Calu3 (cell line): ENCODE measurements at regions not wholly inside any gene's neighbourhood (a gene's known extent, or its start where the extent isn't known, plus 50 kb on each side); places are given as distances from the start of the nearest gene placed in this dataset.
"Not testable (repeated sequence)": the region's sequence is repeated elsewhere in the genome, so short reads cannot be mapped to it uniquely, and the experiment has no call there.

ENCODE experiments used
- BruUV-seq: library from RNA; stranded (reverse); fragments of 400-500 nt; replicated peaks from 2 replicates; lab custom pipeline; 2021; lab: Mats Ljungman, UMichigan
- CTCF ChIA-PET: fragments of 300-600 bp; sonication (Branson Sonifier 250); formaldehyde crosslinking; loops from one replicate; lab custom pipeline; 2022; ENCODE audit warnings: antibody characterized with exemption; lab: Charles Lee
- DNase-seq: peaks from one replicate; pipeline ENCODE4 v3.0.0; 2022
- H3K27ac Mint-ChIP-seq: one replicate; pipeline ENCODE4 v1.8.0; 2022; ENCODE audit warnings: mixed read lengths; ENCODE audit not compliant: unreplicated experiment
- H3K27me3 Mint-ChIP-seq: one replicate; pipeline ENCODE4 v1.8.0; 2022; ENCODE audit warnings: mixed read lengths; ENCODE audit not compliant: unreplicated experiment
- H3K36me3 Mint-ChIP-seq: one replicate; pipeline ENCODE4 v1.8.0; 2022; ENCODE audit warnings: mild to moderate bottlenecking, moderate library complexity, mixed read lengths; ENCODE audit not compliant: insufficient read depth, unreplicated experiment
- H3K4me1 Mint-ChIP-seq: one replicate; pipeline ENCODE4 v1.8.0; 2022; ENCODE audit warnings: mild to moderate bottlenecking, low read depth, mixed read lengths; ENCODE audit not compliant: unreplicated experiment
- H3K4me3 Mint-ChIP-seq: one replicate; pipeline ENCODE4 v1.8.0; 2022; ENCODE audit warnings: mild to moderate bottlenecking, low read depth, moderate library complexity, mixed read lengths; ENCODE audit not compliant: unreplicated experiment
- H3K9me3 Mint-ChIP-seq: one replicate; pipeline ENCODE4 v1.8.0; 2022; ENCODE audit warnings: low read depth, mixed read lengths; ENCODE audit not compliant: unreplicated experiment
- CTCF ChIP-seq: fragments of 200-600 bp; IDR thresholded peaks from one replicate; pipeline ENCODE4 v1.8.0; 2022; ENCODE audit warnings: antibody characterized with exemption; ENCODE audit not compliant: unreplicated experiment
- intact Hi-C: fragments of 100-400 bp; cut with micrococcal nuclease; formaldehyde crosslinking; loops from one replicate; pipeline ENCODE4 v1.10.0; 2022; ENCODE audit not compliant: unreplicated experiment

GRCh38 chr5:158494541-158494940 lies 605.2 kb downstream of the EBF1 start:
- no peaks in the 10 kb centered on the region for H3K36me3 Mint-ChIP-seq

GRCh38 chr5:158494044-158494443 lies 605.7 kb downstream of the EBF1 start:
- H3K27ac Mint-ChIP-seq, intact Hi-C loops, H3K27me3 Mint-ChIP-seq, H3K36me3 Mint-ChIP-seq, H3K9me3 Mint-ChIP-seq, CTCF ChIA-PET, DNase-seq, H3K4me3 Mint-ChIP-seq, H3K4me1 Mint-ChIP-seq, BruUV-seq: not testable (repeated sequence)

More at GRCh38 chr5:158494541-158494940, 605.2 kb downstream of the EBF1 start:
- intact Hi-C loops = no loop called here
- BruUV-seq = no TSS peak
- no peaks in the 10 kb centered on the region for H3K27me3 Mint-ChIP-seq
- DNase-seq = no peak
- peaks cover 6% of the 10 kb centered on the region for H3K9me3 Mint-ChIP-seq
- no peak overlapping the region for H3K27ac Mint-ChIP-seq
- H3K4me1 Mint-ChIP-seq = no peaks in the 10 kb centered on the region
- H3K4me3 Mint-ChIP-seq = no peak overlapping the region
- CTCF ChIA-PET = no interaction called here
- TF ChIP-seq CTCF = no peak

- Mint-ChIP-seq H3K27ac (no peak overlapping the region), H3K4me3 (no peak overlapping the region), H3K27me3 (no peaks in the 10 kb centered on the region)
Measured at GRCh38 chr5:158492841-158493242, 606.9 kb downstream of the EBF1 start.

GRCh38 chr5:158492136-158492535 lies 607.6 kb downstream of the EBF1 start:
- intact Hi-C loops = no loop called here
- H3K4me1 Mint-ChIP-seq = no peaks in the 10 kb centered on the region
- H3K9me3 Mint-ChIP-seq = peaks cover 14% of the 10 kb centered on the region
- no peaks in the 10 kb centered on the region for H3K27me3 Mint-ChIP-seq
- no peak overlapping the region for H3K27ac Mint-ChIP-seq
- no peak overlapping the region for H3K4me3 Mint-ChIP-seq
- H3K36me3 Mint-ChIP-seq = no peaks in the 10 kb centered on the region
- no TSS peak for BruUV-seq
- CTCF ChIA-PET = no interaction called here
- DNase-seq = no peak
- TF ChIP-seq CTCF = no peak

More at GRCh38 chr5:158492841-158493242, 606.9 kb downstream of the EBF1 start:
- no peak for DNase-seq
- no peak for TF ChIP-seq CTCF
- CTCF ChIA-PET = no interaction called here
- BruUV-seq = no TSS peak
- Mint-ChIP-seq H3K36me3 (no peaks in the 10 kb centered on the region), H3K9me3 (peaks cover 13% of the 10 kb centered on the region), H3K4me1 (no peaks in the 10 kb centered on the region)
- intact Hi-C loops = no loop called here

GRCh38 chr5:158487664-158488063 lies 612.1 kb downstream of the EBF1 start:
- no peaks in the 10 kb centered on the region for H3K4me1 Mint-ChIP-seq
- intact Hi-C loops = no loop called here
- no peaks in the 10 kb centered on the region for H3K36me3 Mint-ChIP-seq
- H3K9me3 Mint-ChIP-seq = peaks cover 24% of the 10 kb centered on the region
- no TSS peak for BruUV-seq
- no peaks in the 10 kb centered on the region for H3K27me3 Mint-ChIP-seq
- no peak overlapping the region for H3K4me3 Mint-ChIP-seq
- no peak for DNase-seq
- no peak for TF ChIP-seq CTCF
- no peak overlapping the region for H3K27ac Mint-ChIP-seq
- CTCF ChIA-PET = interaction anchor here (0.7 kb wide), 1 partner anchor 25 kb away, joined by 6 read pairs; no protein-coding TSS in a partner anchor
